ENCODE measurements at regions not wholly inside any gene's neighbourhood (a gene's known extent, or its start where the extent isn't known, plus 50 kb on each side); places are given as distances from the start of the nearest gene placed in this dataset.
"Not testable (repeated sequence)": the region's sequence is repeated elsewhere in the genome, so short reads cannot be mapped to it uniquely, and the experiment has no call there.

DNA sequence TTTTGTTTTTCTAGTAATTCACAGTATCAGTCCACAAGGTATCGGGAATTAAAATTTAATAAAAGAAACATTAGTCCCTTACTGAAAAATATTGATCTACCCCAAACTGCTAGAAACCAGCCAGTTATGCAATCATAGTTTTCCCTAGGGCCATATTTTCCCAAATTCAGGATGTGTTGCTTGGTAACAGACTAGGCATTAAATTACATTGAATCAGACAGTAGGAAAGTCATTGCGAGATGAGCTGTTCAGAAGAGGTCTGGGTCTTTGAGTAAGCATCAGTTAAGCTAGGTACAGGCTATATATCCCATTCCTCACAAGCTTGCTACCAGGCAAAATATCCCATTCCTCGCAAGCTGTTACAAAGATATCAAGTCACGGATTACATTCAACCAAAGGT is 123.0 kb upstream of the CCDC150 start:
- H3K36me3 ChIP-seq: no peaks in the 10 kb centered on the region
- intact Hi-C loops (cut with DNase I): no loop called here
- H3K4me1 ChIP-seq (ENCODE audit: insufficient read depth): no peaks in the 10 kb centered on the region
- H3K27ac ChIP-seq: no peak overlapping the region
- no peak overlapping the region for H3K4me3 ChIP-seq
- WGBS, 3 donors: 90 to 92% (median 91%) methylated on average over 4 of the region's 4 CpGs
- no peak for DNase-seq
- no peaks in the 10 kb centered on the region for H3K27me3 ChIP-seq
- no peaks in the 10 kb centered on the region for H3K9me3 ChIP-seq
- no peak for TF ChIP-seq EP300 (IDR thresholded peaks at IDR 0.05)
- TF ChIP-seq, protein P1, sequence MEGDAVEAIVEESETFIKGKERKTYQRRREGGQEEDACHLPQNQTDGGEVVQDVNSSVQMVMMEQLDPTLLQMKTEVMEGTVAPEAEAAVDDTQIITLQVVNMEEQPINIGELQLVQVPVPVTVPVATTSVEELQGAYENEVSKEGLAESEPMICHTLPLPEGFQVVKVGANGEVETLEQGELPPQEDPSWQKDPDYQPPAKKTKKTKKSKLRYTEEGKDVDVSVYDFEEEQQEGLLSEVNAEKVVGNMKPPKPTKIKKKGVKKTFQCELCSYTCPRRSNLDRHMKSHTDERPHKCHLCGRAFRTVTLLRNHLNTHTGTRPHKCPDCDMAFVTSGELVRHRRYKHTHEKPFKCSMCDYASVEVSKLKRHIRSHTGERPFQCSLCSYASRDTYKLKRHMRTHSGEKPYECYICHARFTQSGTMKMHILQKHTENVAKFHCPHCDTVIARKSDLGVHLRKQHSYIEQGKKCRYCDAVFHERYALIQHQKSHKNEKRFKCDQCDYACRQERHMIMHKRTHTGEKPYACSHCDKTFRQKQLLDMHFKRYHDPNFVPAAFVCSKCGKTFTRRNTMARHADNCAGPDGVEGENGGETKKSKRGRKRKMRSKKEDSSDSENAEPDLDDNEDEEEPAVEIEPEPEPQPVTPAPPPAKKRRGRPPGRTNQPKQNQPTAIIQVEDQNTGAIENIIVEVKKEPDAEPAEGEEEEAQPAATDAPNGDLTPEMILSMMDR (IDR thresholded peaks at IDR 0.05): no peak
- no peak for TF ChIP-seq POLR2A (IDR thresholded peaks at IDR 0.05)

DNA sequence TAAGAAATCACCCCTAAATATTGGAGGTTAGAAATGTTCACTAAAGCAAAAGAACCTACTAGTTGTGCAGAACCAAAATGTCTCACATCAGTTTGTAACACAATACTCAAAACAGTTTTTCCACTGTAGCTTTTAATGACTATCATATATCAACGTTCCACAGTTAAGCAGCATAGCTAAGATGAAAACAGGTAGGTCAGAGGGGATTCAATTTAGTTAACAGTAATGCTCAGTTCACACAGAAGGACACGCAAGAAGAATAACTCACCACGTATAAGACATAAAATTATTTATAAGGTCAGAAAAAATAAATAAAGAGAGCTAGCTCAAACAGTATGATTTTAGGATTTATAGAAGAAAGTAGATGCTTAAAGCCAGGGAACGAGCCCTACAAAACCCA is 118.9 kb upstream of the CCDC150 start:
- Histone ChIP-seq H3K9me3 (no peaks in the 10 kb centered on the region), H3K36me3 (no peaks in the 10 kb centered on the region), H3K4me1 (ENCODE audit: insufficient read depth) (no peaks in the 10 kb centered on the region), H3K4me3 (no peak overlapping the region), H3K27ac (no peak overlapping the region), H3K27me3 (no peaks in the 10 kb centered on the region)
- 35 to 44% (median 40%) methylated on average over 4 of the region's 4 CpGs for WGBS, 3 donors
- intact Hi-C loops (cut with DNase I): no loop called here
- TF ChIP-seq, protein P1 (IDR thresholded peaks at IDR 0.05): no peak
- TF ChIP-seq POLR2A (IDR thresholded peaks at IDR 0.05): no peak
- TF ChIP-seq EP300 (IDR thresholded peaks at IDR 0.05): no peak
- DNase-seq: no peak

DNA sequence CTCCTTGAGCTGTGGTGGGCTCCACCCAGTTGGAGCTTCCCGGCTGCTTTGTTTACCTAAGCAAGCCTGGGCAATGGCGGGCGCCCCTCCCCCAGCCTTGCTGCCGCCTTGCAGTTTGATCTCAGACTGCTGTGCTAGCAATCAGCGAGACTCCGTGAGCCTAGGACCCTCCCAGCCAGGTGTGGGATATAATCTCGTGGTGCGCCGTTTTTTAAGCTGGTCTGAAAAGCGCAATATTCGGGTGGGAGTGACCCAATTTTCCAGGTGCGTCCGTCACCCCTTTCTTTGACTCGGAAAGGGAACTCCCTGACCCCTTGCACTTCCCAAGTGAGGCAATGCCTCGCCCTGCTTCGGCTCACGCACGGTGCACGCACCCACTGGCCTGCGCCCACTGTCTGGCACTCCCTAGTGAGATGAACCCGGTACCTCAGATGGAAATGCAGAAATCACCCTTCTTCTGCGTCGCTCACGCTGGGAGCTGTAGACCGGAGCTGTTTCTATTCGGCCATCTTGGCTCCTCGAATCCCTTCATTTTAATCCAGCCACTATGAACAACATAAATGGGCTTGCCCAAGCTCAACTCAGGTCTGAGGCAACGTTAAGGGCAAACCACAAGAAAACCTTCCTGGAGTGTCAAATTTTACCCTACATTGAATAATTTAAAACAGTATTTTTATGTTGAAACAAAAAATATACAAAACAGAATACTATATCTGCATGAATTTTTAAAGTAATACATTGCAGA is 112.4 kb upstream of the CCDC150 start:
- 92 to 96% (median 94%) methylated on average over 21 to 25 of the region's 28 CpGs for WGBS, 3 donors
- intact Hi-C loops (cut with DNase I): not testable (repeated sequence)

DNA sequence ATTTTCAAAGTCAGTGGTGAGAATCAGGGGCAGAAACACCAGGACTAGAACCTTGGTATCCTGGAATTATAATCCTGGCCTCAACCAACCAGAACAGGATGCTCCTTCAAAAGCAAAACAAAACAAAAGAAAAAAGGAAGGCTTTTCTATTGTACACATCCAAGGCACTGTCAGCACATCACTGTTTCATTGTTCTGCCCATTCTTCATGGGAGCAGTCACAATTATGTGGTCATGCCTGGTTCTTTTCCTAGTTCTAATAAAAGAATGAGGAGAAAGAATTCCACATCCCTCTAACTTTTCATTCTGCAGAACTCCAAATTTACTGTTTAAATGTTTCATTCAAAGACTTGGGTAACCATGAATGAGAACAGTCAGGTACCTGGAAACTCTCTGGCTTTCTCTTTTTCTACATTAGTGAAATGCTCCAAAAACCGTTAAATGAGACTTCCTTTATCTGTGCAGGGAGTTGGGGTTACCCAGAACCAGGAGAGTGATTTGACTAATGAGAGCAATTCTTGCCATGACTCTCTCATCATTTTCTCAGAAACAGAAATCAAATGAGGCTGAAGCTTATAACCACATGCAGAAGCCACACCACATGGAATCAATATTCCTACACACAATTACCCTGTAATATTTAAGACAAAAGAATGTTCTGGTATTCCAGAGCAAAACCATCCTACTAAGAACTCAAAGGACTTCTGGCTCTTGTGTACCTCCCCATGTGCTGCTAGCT is 110.9 kb upstream of the CCDC150 start:
- Histone ChIP-seq H3K4me3 (no peak overlapping the region), H3K27ac (no peak overlapping the region), H3K36me3 (no peaks in the 10 kb centered on the region), H3K4me1 (ENCODE audit: insufficient read depth) (no peaks in the 10 kb centered on the region), H3K27me3 (no peaks in the 10 kb centered on the region), H3K9me3 (no peaks in the 10 kb centered on the region)
- DNase-seq: no peak
- intact Hi-C loops (cut with DNase I): no loop called here
- WGBS, 3 donors: 31 to 48% (median 38%) methylated on average over 1 of the region's 1 CpG
- TF ChIP-seq EP300 (IDR thresholded peaks at IDR 0.05): no peak
- no peak for TF ChIP-seq POLR2A (IDR thresholded peaks at IDR 0.05)
- TF ChIP-seq, protein P1 (IDR thresholded peaks at IDR 0.05): no peak

More for the DNA sequence above, 112.4 kb upstream of the CCDC150 start:
- not testable (repeated sequence) for H3K36me3 ChIP-seq; H3K27ac ChIP-seq; H3K4me1 ChIP-seq (ENCODE audit: insufficient read depth); H3K27me3 ChIP-seq; H3K4me3 ChIP-seq; DNase-seq; H3K9me3 ChIP-seq

DNA sequence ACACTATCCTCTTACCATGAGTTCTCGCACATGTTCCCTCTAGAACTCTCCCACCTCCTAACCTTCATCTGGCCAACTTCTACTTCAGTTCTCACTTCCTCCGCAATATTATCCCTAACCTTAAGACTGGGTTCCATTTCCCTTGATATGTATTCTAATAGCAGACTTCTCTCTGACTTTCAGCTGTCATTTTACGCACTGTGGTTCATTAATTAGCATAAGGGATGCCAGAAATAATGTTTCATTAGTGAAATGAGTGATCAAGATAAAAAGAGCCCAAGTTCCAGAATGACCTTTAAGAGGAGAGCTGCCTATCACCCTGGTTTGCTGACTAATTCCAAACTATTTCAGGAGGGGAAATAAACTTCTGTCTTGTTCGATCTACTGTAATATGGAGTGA is 108.6 kb upstream of the CCDC150 start:
- TF ChIP-seq, protein P1 (IDR thresholded peaks at IDR 0.05): no peak
- TF ChIP-seq POLR2A (IDR thresholded peaks at IDR 0.05) (no peak), EP300 (IDR thresholded peaks at IDR 0.05) (no peak)
- Histone ChIP-seq H3K36me3 (no peaks in the 10 kb centered on the region), H3K27ac (no peak overlapping the region), H3K4me1 (ENCODE audit: insufficient read depth) (no peaks in the 10 kb centered on the region), H3K9me3 (no peaks in the 10 kb centered on the region), H3K27me3 (no peaks in the 10 kb centered on the region), H3K4me3 (no peak overlapping the region)
- DNase-seq: no peak
- intact Hi-C loops (cut with DNase I): no loop called here
- WGBS, 3 donors: 96 to 97% (median 96%) methylated on average over 4 of the region's 4 CpGs

Measured in ovary (tissue), 7 donors.